SJCRH30 (cell line): ENCODE measurements at regions not wholly inside any gene's neighbourhood (a gene's known extent, or its start where the extent isn't known, plus 50 kb on each side); places are given as distances from the start of the nearest gene placed in this dataset.
A peak's percentile ranks its signal among the peaks of the same experiment; 100 is the strongest.

Experiments used
- DNase-seq, 2 experiments: peaks; one replicate each; pipeline ENCODE4 v3.0.0-alpha.2; 2015 to 2020
- H3K27ac ChIP-seq: fragments of 250-450 bp; sonication (Bioruptor Pico); 2 replicates; pipeline ENCODE4 v1.5.1; 2020; ENCODE audit warnings: mild to moderate bottlenecking, moderate library complexity
- H3K27me3 ChIP-seq: fragments of 250-450 bp; sonication (Bioruptor Pico); 2 replicates; pipeline ENCODE4 v1.5.1; 2020; ENCODE audit warnings: mild to moderate bottlenecking, moderate library complexity
- H3K36me3 ChIP-seq: fragments of 250-450 bp; sonication (Bioruptor Pico); 2 replicates; pipeline ENCODE4 v1.5.1; 2020; ENCODE audit warnings: mild to moderate bottlenecking, moderate library complexity
- H3K4me1 ChIP-seq: fragments of 250-450 bp; sonication (Bioruptor Pico); 2 replicates; pipeline ENCODE4 v1.5.1; 2020; ENCODE audit warnings: mild to moderate bottlenecking, moderate library complexity
- H3K4me3 ChIP-seq: fragments of 250-450 bp; sonication (Bioruptor Pico); 2 replicates; pipeline ENCODE4 v1.5.1; 2020; ENCODE audit warnings: mild to moderate bottlenecking, moderate library complexity
- H3K9me3 ChIP-seq: fragments of 250-450 bp; sonication (Bioruptor Pico); replicated peaks from 2 replicates; pipeline ENCODE4 v1.5.1; 2020; ENCODE audit warnings: mild to moderate bottlenecking, moderate library complexity

GRCh38 chr2:136423516-136423996 lies 305.6 kb upstream of the CXCR4 start:
- Histone ChIP-seq H3K27ac (no peak overlapping the region), H3K4me3 (peak overlapping the region; percentile 58), H3K27me3 (no peaks in the 10 kb centered on the region), H3K36me3 (no peaks in the 10 kb centered on the region), H3K4me1 (peaks cover 10% of the 10 kb centered on the region; the same call in 1 of the 2 replicates), H3K9me3 (no peaks in the 10 kb centered on the region)
- DNase-seq = peak; percentile 75 to 86

DNA sequence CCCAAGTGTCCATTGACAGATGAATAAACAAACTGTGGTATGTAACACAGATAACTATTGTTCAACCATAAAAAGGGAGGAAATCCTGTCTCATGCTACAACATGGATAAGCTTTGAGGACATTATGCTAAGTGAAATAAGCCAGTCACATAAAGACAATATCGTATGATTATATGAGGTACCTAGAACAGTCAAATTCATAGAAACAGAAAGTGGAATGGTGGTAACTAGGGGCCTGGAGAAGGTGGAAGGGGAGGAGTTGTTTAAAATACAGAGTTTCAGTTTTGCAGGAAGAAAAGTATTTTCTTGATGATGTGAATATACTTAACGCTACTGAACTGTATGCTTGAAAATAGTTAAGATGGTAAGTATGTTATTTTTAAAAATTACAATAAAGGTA lies 304.6 kb upstream of the CXCR4 start:
- Histone ChIP-seq H3K4me1 (peaks cover 10% of the 10 kb centered on the region; the same call in 1 of the 2 replicates), H3K36me3 (no peaks in the 10 kb centered on the region), H3K27ac (no peak overlapping the region), H3K9me3 (no peaks in the 10 kb centered on the region), H3K27me3 (no peaks in the 10 kb centered on the region), H3K4me3 (no peak overlapping the region)
- peak in 1 of 2 experiments; percentile 42 for DNase-seq

DNA sequence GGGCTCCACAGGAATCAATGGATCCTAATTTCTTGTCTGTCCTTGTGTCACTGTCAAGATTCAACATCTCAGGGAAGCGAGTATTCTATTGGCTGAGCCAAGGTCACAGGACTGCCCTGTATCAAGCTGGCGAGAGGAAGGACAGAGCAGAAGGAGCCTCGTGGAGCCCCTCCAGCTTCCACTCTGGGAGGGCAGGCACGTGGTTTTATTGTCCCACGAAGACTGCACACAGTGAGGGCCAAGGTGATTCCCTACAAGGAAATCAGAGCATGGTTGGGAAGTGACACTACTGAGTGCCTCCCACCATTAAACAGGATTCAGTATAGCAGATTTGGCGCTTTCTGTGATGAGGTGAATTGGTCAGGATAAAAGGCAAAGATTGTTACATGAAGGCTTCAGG lies 302.4 kb upstream of the CXCR4 start:
- no peak overlapping the region for H3K27ac ChIP-seq
- no peak overlapping the region for H3K4me3 ChIP-seq
- H3K9me3 ChIP-seq = no peaks in the 10 kb centered on the region
- no peak for DNase-seq
- H3K27me3 ChIP-seq = no peaks in the 10 kb centered on the region
- no peaks in the 10 kb centered on the region for H3K36me3 ChIP-seq
- H3K4me1 ChIP-seq = peaks cover 10% of the 10 kb centered on the region; the same call in 1 of the 2 replicates

DNA sequence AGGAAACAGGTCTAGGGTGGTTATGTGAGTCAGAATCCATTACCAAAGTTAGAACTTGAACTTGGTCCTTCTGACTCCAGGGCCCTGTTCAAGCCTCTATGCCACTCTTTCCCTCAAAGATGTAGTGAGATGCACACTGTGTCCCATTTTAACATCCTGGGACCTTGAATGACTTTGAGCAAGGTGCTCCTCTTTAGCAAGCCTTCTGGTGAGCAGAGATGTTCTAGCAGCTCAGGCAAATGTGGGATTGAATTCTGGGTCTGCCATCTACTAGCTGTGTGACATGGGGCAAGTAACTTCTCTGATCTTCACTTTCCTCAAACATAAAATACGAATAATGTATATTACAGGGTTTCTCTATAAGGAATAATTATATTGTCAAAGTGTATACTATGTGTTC lies 294.0 kb upstream of the CXCR4 start:
- Histone ChIP-seq H3K4me1 (no peaks in the 10 kb centered on the region), H3K36me3 (no peaks in the 10 kb centered on the region), H3K4me3 (no peak overlapping the region), H3K27ac (no peak overlapping the region), H3K27me3 (no peaks in the 10 kb centered on the region), H3K9me3 (no peaks in the 10 kb centered on the region)
- no peak for DNase-seq

DNA sequence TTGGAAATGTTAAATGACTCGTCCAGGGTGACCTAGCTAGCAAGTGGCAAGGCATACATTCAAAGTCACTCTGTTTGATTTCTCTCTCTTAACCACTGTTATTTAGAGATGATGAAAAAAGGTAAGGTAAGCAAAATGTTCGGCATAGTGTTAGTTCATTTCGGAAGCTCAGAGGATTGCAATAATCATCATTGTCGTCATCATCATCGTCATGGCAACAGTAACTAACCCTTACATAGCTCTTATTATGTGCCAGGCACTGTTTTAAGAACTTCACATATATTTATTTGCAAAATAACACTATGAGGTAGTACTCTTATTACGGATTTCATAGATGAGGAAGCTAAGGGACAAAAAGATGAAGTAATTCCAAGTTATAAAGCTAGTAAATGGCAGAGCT lies 292.7 kb upstream of the CXCR4 start:
- H3K4me3 ChIP-seq = no peak overlapping the region
- H3K4me1 ChIP-seq = no peaks in the 10 kb centered on the region
- no peaks in the 10 kb centered on the region for H3K9me3 ChIP-seq
- H3K36me3 ChIP-seq = no peaks in the 10 kb centered on the region
- no peak overlapping the region for H3K27ac ChIP-seq
- H3K27me3 ChIP-seq = no peaks in the 10 kb centered on the region
- DNase-seq = no peak

DNA sequence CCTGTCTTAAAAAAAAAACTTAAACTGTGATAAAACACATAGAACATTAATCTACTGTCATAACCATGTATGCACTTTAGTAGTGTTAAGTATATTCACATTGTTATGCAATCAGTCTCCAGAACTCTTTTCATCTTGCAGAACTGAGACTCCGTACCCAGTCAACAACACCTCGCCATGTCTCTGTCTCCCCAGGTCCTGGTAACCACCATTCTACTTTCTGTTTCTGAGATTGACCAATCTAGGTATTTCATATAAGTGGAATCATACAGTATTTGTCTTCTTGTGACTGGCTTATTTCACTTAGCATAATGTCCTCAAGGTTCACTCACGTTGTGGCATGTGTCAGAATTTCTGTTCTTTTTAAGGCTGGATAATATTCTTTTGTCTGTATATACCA lies 290.8 kb upstream of the CXCR4 start:
- H3K27me3 ChIP-seq = no peaks in the 10 kb centered on the region
- no peak for DNase-seq
- no peak overlapping the region for H3K27ac ChIP-seq
- no peaks in the 10 kb centered on the region for H3K4me1 ChIP-seq
- H3K4me3 ChIP-seq = no peak overlapping the region
- H3K36me3 ChIP-seq = no peaks in the 10 kb centered on the region
- H3K9me3 ChIP-seq = no peaks in the 10 kb centered on the region

DNA sequence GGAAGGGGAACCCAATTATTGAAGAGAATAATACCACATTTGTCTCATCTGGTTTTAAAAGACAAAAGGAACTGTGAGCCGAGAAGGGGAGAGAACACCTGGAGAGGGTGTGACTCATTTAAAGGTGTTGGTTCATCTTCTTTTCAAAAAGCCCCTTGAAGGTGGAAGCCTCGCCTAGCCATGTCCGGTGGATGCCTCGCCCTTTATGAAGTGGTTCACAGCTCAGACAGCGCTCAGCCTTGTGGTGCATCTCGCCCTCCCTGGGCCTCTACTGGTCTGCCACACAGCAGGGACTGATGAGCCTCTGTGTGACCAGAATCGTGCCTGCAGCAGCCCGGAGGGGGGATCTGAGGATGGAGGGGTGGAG lies 290.0 kb upstream of the CXCR4 start:
- no peaks in the 10 kb centered on the region for H3K36me3 ChIP-seq
- no peaks in the 10 kb centered on the region for H3K9me3 ChIP-seq
- H3K27ac ChIP-seq = no peak overlapping the region
- no peak overlapping the region for H3K4me3 ChIP-seq
- no peak for DNase-seq
- no peaks in the 10 kb centered on the region for H3K4me1 ChIP-seq
- no peaks in the 10 kb centered on the region for H3K27me3 ChIP-seq

DNA sequence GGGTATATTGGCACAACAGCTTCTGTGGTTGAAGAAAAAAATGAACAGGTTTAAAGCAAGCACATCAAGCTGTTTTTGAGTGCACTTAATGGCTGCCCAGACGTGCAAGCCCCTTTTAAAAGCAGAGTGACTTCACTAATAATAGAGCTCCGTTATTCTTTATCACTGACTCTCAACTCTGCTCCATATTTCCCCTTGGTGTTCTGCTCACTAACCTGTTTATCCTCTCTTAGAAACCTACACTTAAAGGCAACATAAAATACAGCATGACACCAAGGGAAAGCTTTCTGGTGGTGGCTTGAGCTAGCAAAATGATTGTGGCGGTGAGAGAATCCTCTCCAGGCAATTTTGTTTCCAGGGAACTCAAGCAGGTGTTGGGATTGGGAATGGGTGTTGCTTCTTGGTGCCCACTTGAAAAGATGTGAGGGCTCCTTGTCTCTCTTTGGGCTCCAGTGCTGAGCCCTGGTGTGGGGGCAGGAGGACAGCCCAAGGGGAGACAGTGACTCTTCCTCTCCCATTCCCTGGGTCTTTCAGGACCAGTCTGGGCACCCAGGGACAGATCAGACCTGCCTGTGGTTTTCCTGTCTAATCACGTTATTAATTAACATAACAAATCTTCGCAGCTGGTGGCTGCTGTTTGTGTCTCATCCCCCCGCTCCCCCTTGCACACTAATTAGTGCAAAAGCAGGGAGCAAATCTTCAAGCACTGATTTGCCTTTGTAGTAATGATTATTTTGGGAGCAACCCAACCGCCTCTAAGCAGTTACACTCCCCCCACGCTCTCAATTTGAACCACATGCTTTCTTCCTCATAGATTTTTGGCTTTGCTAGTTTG lies 289.4 kb upstream of the CXCR4 start:
- no peak overlapping the region for H3K4me3 ChIP-seq
- H3K27me3 ChIP-seq = no peaks in the 10 kb centered on the region
- H3K36me3 ChIP-seq = no peaks in the 10 kb centered on the region
- H3K4me1 ChIP-seq = no peaks in the 10 kb centered on the region
- no peak overlapping the region for H3K27ac ChIP-seq
- H3K9me3 ChIP-seq = no peaks in the 10 kb centered on the region
- DNase-seq = no peak

GRCh38 chr2:136404925-136405324 lies 287.0 kb upstream of the CXCR4 start:
- Histone ChIP-seq H3K27ac (no peak overlapping the region), H3K36me3 (no peaks in the 10 kb centered on the region), H3K27me3 (no peaks in the 10 kb centered on the region), H3K9me3 (no peaks in the 10 kb centered on the region), H3K4me1 (no peaks in the 10 kb centered on the region), H3K4me3 (no peak overlapping the region)
- no peak for DNase-seq

DNA sequence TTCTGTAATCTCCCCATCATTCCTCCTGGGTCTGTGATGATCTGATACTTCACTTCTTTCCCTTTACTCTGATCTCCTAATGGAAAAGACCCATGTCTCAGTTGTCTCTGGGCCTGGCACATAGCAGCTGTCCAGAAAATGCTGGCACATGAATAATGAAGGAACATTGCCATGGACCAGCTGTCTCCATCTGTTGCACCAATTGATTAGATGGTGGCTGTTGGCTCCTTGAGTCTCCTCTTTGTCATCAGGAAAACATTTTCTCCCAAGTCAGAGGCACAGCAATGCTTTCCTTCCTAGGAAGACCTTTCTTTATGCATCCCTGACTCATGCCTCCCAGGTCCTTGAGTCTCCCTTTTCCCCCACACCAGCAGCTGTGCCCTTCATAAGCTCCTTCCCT lies 286.2 kb upstream of the CXCR4 start:
- Histone ChIP-seq H3K36me3 (no peaks in the 10 kb centered on the region), H3K4me1 (no peaks in the 10 kb centered on the region), H3K4me3 (no peak overlapping the region), H3K9me3 (no peaks in the 10 kb centered on the region), H3K27ac (no peak overlapping the region), H3K27me3 (no peaks in the 10 kb centered on the region)
- peak in 1 of 2 experiments; percentile 38 for DNase-seq

GRCh38 chr2:136402281-136402680 lies 284.3 kb upstream of the CXCR4 start:
- Histone ChIP-seq H3K4me1 (no peaks in the 10 kb centered on the region), H3K4me3 (no peak overlapping the region), H3K9me3 (no peaks in the 10 kb centered on the region), H3K36me3 (no peaks in the 10 kb centered on the region), H3K27ac (no peak overlapping the region), H3K27me3 (no peaks in the 10 kb centered on the region)
- no peak for DNase-seq

DNA sequence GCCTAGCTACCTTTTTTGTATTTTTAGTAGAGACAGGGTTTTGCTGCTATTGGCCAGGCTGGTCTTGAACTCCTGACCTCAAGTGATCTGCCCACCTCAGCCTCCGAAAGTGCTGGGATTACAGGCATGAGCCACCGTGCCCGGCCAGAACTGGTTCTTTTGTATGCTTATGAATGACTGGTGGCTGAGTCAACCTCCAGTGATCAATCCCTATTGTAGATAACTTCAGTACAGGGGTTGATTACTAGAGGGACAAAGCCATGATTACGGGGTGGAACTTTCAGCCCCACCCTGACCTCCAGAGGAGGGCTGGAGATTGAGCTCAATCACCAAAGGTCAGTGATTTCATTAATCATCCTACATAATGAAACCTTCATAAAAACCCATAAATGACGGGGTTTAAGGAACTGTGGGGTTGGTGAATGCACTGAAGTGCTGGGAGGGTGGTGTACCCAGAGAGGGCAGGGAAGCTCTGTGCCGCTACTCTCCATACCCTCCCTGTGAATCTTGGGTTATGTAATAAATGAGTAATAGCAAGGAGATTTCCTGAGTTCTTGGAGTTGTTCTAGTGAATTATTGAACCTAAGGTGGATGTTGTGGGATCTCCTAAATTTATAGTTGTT lies 281.8 kb upstream of the CXCR4 start:
- DNase-seq = no peak
- Histone ChIP-seq H3K4me3 (no peak overlapping the region), H3K27ac (no peak overlapping the region)

GRCh38 chr2:136395582-136395981 lies 277.6 kb upstream of the CXCR4 start:
- H3K4me3 ChIP-seq = no peak overlapping the region
- H3K27ac ChIP-seq = no peak overlapping the region
- no peaks in the 10 kb centered on the region for H3K9me3 ChIP-seq
- H3K4me1 ChIP-seq = no peaks in the 10 kb centered on the region
- no peak for DNase-seq
- H3K27me3 ChIP-seq = no peaks in the 10 kb centered on the region
- no peaks in the 10 kb centered on the region for H3K36me3 ChIP-seq

More for the DNA sequence above, 281.8 kb upstream of the CXCR4 start:
- no peaks in the 10 kb centered on the region for H3K4me1 ChIP-seq
- H3K9me3 ChIP-seq = no peaks in the 10 kb centered on the region
- no peaks in the 10 kb centered on the region for H3K36me3 ChIP-seq
- no peaks in the 10 kb centered on the region for H3K27me3 ChIP-seq

GRCh38 chr2:136394136-136395060 lies 276.4 kb upstream of the CXCR4 start:
- H3K36me3 ChIP-seq = no peaks in the 10 kb centered on the region
- DNase-seq = no peak
- no peaks in the 10 kb centered on the region for H3K27me3 ChIP-seq

GRCh38 chr2:136393514-136393913 lies 275.6 kb upstream of the CXCR4 start:
- no peaks in the 10 kb centered on the region for H3K9me3 ChIP-seq
- no peaks in the 10 kb centered on the region for H3K27me3 ChIP-seq
- no peaks in the 10 kb centered on the region for H3K4me1 ChIP-seq
- H3K27ac ChIP-seq = no peak overlapping the region
- no peak for DNase-seq
- no peak overlapping the region for H3K4me3 ChIP-seq
- no peaks in the 10 kb centered on the region for H3K36me3 ChIP-seq

More at GRCh38 chr2:136394136-136395060, 276.4 kb upstream of the CXCR4 start:
- H3K27ac ChIP-seq = no peak overlapping the region
- no peak overlapping the region for H3K4me3 ChIP-seq
- no peaks in the 10 kb centered on the region for H3K4me1 ChIP-seq
- no peaks in the 10 kb centered on the region for H3K9me3 ChIP-seq
